Lung (tissue), 11 donors: ENCODE measurements at regions not wholly inside any gene's neighbourhood (a gene's known extent, or its start where the extent isn't known, plus 50 kb on each side); places are given as distances from the start of the nearest gene placed in this dataset.
A peak's percentile ranks its signal among the peaks of the same experiment; 100 is the strongest.

Source experiments
- ATAC-seq: fragments of 200-7000 bp; cut with Tn5 transposase; one replicate; pipeline ENCODE4 v1.9.1; 2020; ENCODE audit warnings: moderate number of reproducible peaks; ENCODE audit not compliant: insufficient read depth, low FRiP score
- DNase-seq, 3 donors: peaks; one replicate each; pipeline ENCODE4 v3.0.0-alpha.2; 2013 to 2017
- H3K27ac ChIP-seq, 2 donors: one replicate each; pipeline ENCODE4 v1.5.1; 2013; ENCODE audit warnings: mild to moderate bottlenecking in 2 of 2, moderate library complexity in 2 of 2, control low read depth in 1 of 2, inconsistent platforms in 1 of 2, low read depth in 1 of 2, low read length in 1 of 2
- H3K27me3 ChIP-seq, 3 donors: one replicate each; pipeline ENCODE4 v1.5.1; 2013; ENCODE audit warnings: low read length in 2 of 3; ENCODE audit not compliant: control insufficient read depth in 3 of 3, insufficient read depth in 3 of 3
- H3K36me3 ChIP-seq, 4 donors: one replicate each; pipeline ENCODE4 v1.5.1; 2013; ENCODE audit warnings: low read length in 4 of 4, mild to moderate bottlenecking in 1 of 4, moderate library complexity in 1 of 4; ENCODE audit not compliant: control insufficient read depth in 4 of 4, insufficient read depth in 4 of 4
- H3K4me1 ChIP-seq, 5 donors: one replicate each; pipeline ENCODE4 v1.5.1; 2013; ENCODE audit warnings: low read length in 5 of 5, mild to moderate bottlenecking in 2 of 5, moderate library complexity in 1 of 5; ENCODE audit not compliant: control insufficient read depth in 5 of 5, insufficient read depth in 5 of 5
- H3K4me3 ChIP-seq: one replicate; pipeline ENCODE4 v1.5.1; 2013; ENCODE audit warnings: mild to moderate bottlenecking, control low read depth, moderate library complexity
- H3K9ac ChIP-seq, 2 donors: one replicate each; pipeline ENCODE4 v1.5.1; 2013; ENCODE audit warnings: low read length in 2 of 2, control low read depth in 1 of 2; ENCODE audit not compliant: insufficient read depth in 1 of 2
- H3K9me3 ChIP-seq, 4 donors: one replicate each; pipeline ENCODE4 v1.5.1; 2013; ENCODE audit warnings: low read length in 3 of 4, mild to moderate bottlenecking in 1 of 4, moderate library complexity in 1 of 4; ENCODE audit not compliant: control insufficient read depth in 4 of 4, insufficient read depth in 3 of 4
- WGBS, 2 donors: extraction: QIAGEN DNeasy Blood & Tissue Kit; methylation state at CpG; one replicate each; pipeline ENCODE4 v1.1.7; 2013; 5-methylcytosine and 5-hydroxymethylcytosine counted together
- TF ChIP-seq, protein P1 (sequence below): IDR thresholded peaks from 2 replicates; pipeline ENCODE4 v1.5.1; 2012; ENCODE audit warnings: mild to moderate bottlenecking; ENCODE audit errors: control extremely low read depth, extremely low read depth
- donor health status: control.
- donor health status: control.
- donor health status: Bipolar disorder and iron deficiency.
- donor health status: healthy.
- donor health status: DM: yes; HTN: yes; CAD: no.

DNA sequence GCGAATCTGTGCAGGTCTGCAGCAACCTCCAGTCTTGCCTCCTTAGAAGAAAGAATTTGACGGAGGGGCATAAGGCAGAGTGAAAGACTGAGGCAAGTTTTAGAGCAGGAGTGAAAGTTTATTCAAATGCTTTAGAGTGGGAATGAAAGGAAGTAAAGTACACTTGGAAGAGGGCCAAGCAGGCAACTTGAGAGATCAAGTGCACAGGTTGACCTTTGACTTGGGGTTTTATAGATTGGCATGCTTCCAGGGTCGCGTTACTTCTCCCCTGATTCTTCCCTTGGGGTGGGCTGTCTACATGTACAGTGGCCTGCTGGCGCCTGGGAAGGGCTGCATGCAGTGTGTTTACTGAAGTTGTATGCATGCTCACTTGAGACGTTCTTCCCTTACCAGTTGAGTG lies 127.2 kb upstream of the FER start:
- WGBS, 2 donors, result 55 to 70% methylated on average over 6 of the region's 6 CpGs
- Histone ChIP-seq H3K36me3 (no peaks in the 10 kb centered on the region), H3K27ac (no peak overlapping the region), H3K9ac (no peak overlapping the region), H3K4me1 (peaks cover 0 to 1% (median 0%) of the 10 kb centered on the region in 5 donors), H3K9me3 (no peaks in the 10 kb centered on the region), H3K27me3 (no peaks in the 10 kb centered on the region), H3K4me3 (no peak overlapping the region)
- TF ChIP-seq, protein P1, sequence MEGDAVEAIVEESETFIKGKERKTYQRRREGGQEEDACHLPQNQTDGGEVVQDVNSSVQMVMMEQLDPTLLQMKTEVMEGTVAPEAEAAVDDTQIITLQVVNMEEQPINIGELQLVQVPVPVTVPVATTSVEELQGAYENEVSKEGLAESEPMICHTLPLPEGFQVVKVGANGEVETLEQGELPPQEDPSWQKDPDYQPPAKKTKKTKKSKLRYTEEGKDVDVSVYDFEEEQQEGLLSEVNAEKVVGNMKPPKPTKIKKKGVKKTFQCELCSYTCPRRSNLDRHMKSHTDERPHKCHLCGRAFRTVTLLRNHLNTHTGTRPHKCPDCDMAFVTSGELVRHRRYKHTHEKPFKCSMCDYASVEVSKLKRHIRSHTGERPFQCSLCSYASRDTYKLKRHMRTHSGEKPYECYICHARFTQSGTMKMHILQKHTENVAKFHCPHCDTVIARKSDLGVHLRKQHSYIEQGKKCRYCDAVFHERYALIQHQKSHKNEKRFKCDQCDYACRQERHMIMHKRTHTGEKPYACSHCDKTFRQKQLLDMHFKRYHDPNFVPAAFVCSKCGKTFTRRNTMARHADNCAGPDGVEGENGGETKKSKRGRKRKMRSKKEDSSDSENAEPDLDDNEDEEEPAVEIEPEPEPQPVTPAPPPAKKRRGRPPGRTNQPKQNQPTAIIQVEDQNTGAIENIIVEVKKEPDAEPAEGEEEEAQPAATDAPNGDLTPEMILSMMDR, result no peak
- DNase-seq (peak; percentile 18 to 39 (median 32)), ATAC-seq (no peak)

DNA sequence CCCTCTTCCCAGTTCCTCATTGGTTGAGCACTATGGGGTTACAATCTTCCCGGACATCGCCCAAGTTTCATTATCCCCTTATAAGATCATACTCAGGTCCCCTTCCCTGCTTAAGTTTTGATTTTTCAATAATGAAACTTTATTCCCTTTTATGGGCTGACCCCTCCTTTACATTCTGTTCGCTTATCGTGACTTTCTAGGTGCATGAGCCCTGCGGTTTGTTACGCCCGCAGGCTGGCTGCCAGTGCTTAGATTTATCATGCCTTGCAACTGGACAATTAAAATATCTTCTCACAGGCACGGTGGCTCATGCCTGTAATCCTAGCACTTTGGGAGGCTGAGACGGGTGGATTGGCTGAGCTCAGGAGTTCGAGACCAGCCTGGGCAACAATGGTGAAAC lies 127.9 kb upstream of the FER start:
- ATAC-seq, result no peak
- 95 to 96% methylated on average over 10 of the region's 10 CpGs for WGBS, 2 donors

DNA sequence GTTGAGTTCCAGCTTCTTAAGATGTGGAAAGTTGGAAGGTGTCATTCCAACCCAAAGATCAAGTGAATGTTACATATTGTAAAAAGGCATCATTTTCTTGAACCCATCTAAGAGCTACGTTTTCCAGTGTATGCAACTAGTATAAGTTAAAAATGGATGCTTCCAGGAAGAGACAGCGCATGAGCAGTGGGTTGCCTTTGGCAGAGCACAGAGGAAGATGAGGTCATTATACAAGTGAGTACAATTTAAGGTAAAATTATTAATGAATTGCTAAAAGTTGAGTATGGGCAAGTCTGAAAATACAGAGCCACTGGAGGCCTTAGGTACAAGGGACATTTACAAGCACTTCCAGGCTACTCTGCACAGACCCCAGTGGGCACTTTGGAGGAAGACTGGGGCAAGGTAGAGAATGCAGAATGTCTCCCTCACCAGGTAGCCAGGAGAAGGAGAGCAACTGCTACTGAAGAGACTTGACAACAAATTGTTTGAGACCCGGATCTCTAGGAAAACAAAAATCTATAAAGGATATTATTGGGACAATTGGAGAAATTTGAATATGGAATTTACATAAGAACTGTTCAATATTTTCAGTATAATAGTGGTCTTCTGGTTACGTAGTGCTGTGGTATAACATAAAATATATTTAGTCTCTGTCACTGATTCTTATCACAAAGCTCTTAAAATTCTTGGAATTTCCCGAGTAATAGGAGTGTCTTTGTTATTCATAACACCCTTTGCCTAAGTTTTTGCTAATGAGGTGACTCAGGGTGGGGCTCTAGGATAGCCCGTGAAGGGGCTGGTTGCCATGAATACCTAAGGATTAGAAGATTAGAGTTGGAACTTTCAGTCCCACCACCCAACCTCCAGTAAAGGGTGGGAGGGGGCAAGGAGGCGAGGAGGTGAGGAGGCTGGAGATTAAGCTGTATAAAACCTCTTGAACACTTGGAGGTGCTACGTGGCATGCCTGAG lies 129.9 kb upstream of the FER start:
- 81% methylated on average over 8 of the region's 8 CpGs for WGBS, 2 donors
- DNase-seq (no peak), ATAC-seq (no peak)
- Histone ChIP-seq H3K36me3 (no peaks in the 10 kb centered on the region), H3K27ac (no peak overlapping the region), H3K27me3 (no peaks in the 10 kb centered on the region), H3K9me3 (peaks cover 0 to 3% (median 0%) of the 10 kb centered on the region in 4 donors), H3K4me1 (no peaks in the 10 kb centered on the region), H3K9ac (no peak overlapping the region), H3K4me3 (no peak overlapping the region)
- TF ChIP-seq, protein P1, result no peak

More for the DNA sequence above, 127.9 kb upstream of the FER start:
- no peak for DNase-seq
- Histone ChIP-seq H3K36me3 (no peaks in the 10 kb centered on the region), H3K27me3 (no peaks in the 10 kb centered on the region), H3K4me1 (no peaks in the 10 kb centered on the region), H3K9ac (no peak overlapping the region), H3K9me3 (no peaks in the 10 kb centered on the region), H3K27ac (no peak overlapping the region), H3K4me3 (no peak overlapping the region)
- TF ChIP-seq, protein P1, result no peak
